ENCODE measurements at regions not wholly inside any gene's neighbourhood (a gene's known extent, or its start where the extent isn't known, plus 50 kb on each side); places are given as distances from the start of the nearest gene placed in this dataset.

DNA sequence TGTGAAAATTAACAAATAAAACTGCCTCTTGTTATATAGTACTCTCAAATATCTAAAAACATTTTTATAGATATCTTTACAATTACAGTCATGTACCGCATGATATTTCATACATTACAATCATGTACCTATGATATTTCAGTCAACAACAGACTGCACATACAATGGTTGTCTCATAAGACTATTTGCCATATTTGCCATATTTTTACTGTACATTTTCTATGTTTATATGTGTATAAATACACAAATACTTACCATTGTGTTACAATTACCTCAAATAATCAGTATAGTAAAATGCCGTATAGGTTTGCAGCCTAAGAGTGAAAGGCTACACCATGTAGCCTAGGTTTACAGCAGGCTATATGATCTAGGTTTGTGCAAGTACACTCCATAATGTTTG lies 336.0 kb upstream of the PCDH15 start:
- H3K4me1 ChIP-seq: no peaks in the 10 kb centered on the region
- H3K27me3 ChIP-seq: no peaks in the 10 kb centered on the region
- TF ChIP-seq, protein P1, sequence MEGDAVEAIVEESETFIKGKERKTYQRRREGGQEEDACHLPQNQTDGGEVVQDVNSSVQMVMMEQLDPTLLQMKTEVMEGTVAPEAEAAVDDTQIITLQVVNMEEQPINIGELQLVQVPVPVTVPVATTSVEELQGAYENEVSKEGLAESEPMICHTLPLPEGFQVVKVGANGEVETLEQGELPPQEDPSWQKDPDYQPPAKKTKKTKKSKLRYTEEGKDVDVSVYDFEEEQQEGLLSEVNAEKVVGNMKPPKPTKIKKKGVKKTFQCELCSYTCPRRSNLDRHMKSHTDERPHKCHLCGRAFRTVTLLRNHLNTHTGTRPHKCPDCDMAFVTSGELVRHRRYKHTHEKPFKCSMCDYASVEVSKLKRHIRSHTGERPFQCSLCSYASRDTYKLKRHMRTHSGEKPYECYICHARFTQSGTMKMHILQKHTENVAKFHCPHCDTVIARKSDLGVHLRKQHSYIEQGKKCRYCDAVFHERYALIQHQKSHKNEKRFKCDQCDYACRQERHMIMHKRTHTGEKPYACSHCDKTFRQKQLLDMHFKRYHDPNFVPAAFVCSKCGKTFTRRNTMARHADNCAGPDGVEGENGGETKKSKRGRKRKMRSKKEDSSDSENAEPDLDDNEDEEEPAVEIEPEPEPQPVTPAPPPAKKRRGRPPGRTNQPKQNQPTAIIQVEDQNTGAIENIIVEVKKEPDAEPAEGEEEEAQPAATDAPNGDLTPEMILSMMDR (IDR thresholded peaks at IDR 0.05): no peak
- TF ChIP-seq POLR2AphosphoS5 (IDR thresholded peaks at IDR 0.05; ENCODE audit: insufficient read depth in 1 of 2, low read depth in 1 of 2): no peak

DNA sequence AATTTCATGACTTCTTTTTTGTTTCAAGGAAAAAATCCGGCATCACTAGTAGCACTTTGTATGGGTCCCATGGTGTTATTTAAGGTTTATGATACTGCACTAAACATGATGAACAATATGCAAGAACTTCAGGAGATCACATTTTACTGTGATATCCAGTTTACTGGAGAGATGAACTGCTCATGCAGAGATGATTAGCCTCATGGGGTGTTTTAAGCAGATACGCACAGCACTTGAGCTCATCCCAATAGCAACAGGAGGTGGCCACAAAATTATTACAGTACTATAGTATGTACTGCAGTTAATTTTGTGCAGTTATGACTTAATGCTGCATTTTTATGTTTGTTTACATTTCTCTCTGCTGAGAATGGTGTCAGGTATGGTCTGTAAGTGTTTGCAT lies 303.7 kb upstream of the PCDH15 start:
- Histone ChIP-seq H3K4me1 (no peaks in the 10 kb centered on the region), H3K9me3 (no peaks in the 10 kb centered on the region), H3K27me3 (no peaks in the 10 kb centered on the region), H3K4me3 (no peak overlapping the region), H3K36me3 (no peaks in the 10 kb centered on the region), H3K27ac (no peak overlapping the region)
- DNase-seq (ENCODE audit: extremely low spot score in 2 of 2): no peak
- TF ChIP-seq POLR2AphosphoS5 (IDR thresholded peaks at IDR 0.05; ENCODE audit: insufficient read depth in 1 of 2, low read depth in 1 of 2) (no peak), POLR2A (IDR thresholded peaks at IDR 0.05) (no peak)
- TF ChIP-seq, protein P1 (IDR thresholded peaks at IDR 0.05): no peak
- intact Hi-C loops (cut with DNase I): no loop called here

More for the DNA sequence above, 336.0 kb upstream of the PCDH15 start:
- H3K4me3 ChIP-seq: no peak overlapping the region
- H3K36me3 ChIP-seq: no peaks in the 10 kb centered on the region
- H3K27ac ChIP-seq: no peak overlapping the region
- no peaks in the 10 kb centered on the region for H3K9me3 ChIP-seq
- intact Hi-C loops (cut with DNase I): no loop called here
- no peak for DNase-seq (ENCODE audit: extremely low spot score in 2 of 2)

DNA sequence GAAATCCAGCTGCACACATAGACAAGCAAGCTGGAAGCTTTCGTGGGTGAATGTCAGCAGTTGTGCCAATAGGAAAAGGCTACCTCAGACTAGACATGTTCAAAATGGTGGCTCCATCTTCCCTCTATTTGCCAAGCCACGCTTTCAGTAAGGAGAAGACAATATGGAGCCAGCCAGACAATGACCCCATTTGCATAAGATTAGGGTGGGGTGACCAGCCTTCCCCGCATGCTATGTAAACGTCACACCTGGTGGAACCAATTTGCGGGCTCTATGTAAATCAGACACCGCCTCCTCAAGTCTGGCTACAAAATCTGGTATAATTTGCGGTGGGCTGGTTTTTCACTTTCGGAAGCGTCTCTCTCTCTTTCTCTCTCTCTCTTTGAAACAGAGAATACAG lies 297.4 kb upstream of the PCDH15 start:
- Histone ChIP-seq H3K27me3 (no peaks in the 10 kb centered on the region), H3K36me3 (no peaks in the 10 kb centered on the region), H3K27ac (no peak overlapping the region), H3K4me3 (no peak overlapping the region), H3K9me3 (no peaks in the 10 kb centered on the region), H3K4me1 (no peaks in the 10 kb centered on the region)
- DNase-seq (ENCODE audit: extremely low spot score in 2 of 2): no peak
- no peak for TF ChIP-seq POLR2A (IDR thresholded peaks at IDR 0.05)
- TF ChIP-seq, protein P1 (IDR thresholded peaks at IDR 0.05): no peak
- no peak for TF ChIP-seq POLR2AphosphoS5 (IDR thresholded peaks at IDR 0.05; ENCODE audit: insufficient read depth in 1 of 2, low read depth in 1 of 2)
- intact Hi-C loops (cut with DNase I): no loop called here

DNA sequence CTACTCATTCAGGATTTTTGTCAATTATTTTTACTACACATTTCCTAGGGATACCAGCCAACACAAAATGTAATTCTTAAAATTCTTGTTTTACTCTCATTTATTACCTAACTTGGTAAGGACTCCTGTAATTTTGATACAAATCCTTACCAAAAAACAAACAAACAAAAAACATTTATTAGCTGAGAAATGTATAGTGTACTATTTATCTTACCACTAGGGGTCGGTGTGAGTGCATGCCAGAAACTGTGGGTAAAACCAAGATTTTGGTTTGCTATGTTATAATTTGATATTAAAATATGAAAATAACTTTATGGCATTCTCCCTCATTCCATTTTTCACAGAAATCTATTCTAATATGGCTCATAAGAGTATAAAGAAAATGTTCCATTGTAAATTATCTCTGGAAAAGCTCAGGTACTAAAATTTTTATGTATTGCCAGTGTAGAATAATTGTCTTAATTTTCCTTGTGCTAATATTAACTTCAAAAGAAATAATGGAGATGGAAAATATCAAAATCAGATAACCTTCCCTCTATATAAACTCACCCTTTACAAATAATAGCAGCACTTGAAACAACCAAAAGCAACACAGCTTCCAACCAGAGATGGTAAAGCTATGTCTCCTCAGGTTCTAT lies 290.8 kb upstream of the PCDH15 start:
- no peak overlapping the region for H3K27ac ChIP-seq
- intact Hi-C loops (cut with DNase I): no loop called here
- no peak for TF ChIP-seq POLR2A (IDR thresholded peaks at IDR 0.05)
- TF ChIP-seq, protein P1 (IDR thresholded peaks at IDR 0.05): peak; percentile 18 to 40 (median 25)
- no peaks in the 10 kb centered on the region for H3K27me3 ChIP-seq
- H3K4me3 ChIP-seq: no peak overlapping the region
- no peaks in the 10 kb centered on the region for H3K4me1 ChIP-seq
- no peaks in the 10 kb centered on the region for H3K9me3 ChIP-seq
- DNase-seq (ENCODE audit: extremely low spot score in 2 of 2): no peak
- H3K36me3 ChIP-seq: no peaks in the 10 kb centered on the region

DNA sequence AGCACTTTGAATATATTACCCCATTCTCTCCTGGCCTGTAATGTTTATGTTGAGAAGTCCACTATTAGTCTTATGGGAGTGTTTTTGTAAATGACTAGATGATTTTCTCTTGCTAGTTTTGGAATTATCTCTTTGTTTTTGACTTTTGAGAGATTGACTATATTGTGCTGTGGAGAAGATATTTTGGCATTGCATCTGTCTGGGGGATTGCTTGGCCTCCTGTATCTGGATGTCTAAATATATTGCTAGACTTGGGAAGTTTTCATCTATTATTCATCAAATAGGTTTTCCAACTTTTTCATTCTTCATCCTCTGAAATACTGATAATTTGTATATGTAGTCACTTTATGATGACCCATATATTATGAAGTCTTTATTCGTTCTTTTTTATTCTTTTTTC lies 277.1 kb upstream of the PCDH15 start:
- TF ChIP-seq, protein P1 (IDR thresholded peaks at IDR 0.05): no peak
- no peak for TF ChIP-seq POLR2A (IDR thresholded peaks at IDR 0.05)
- no peak for TF ChIP-seq POLR2AphosphoS5 (IDR thresholded peaks at IDR 0.05; ENCODE audit: insufficient read depth in 1 of 2, low read depth in 1 of 2)
- H3K4me1 ChIP-seq: no peaks in the 10 kb centered on the region
- no peak overlapping the region for H3K27ac ChIP-seq
- H3K36me3 ChIP-seq: no peaks in the 10 kb centered on the region
- H3K9me3 ChIP-seq: no peaks in the 10 kb centered on the region
- intact Hi-C loops (cut with DNase I): no loop called here
- H3K4me3 ChIP-seq: no peak overlapping the region
- DNase-seq (ENCODE audit: extremely low spot score in 2 of 2): no peak
- H3K27me3 ChIP-seq: no peaks in the 10 kb centered on the region

Data from vagina (tissue), 2 donors.